Activated CD4-positive, alpha-beta T cell treated with anti-CD3 and anti-CD28 coated beads, Interleukin-2, Interleukin-4, amounts not matched to agents 100 ng/mL and 50 ng/mL, durations not matched to agents 16 hours and 8 hours (primary cell): ENCODE measurements at regions not wholly inside any gene's neighbourhood (a gene's known extent, or its start where the extent isn't known, plus 50 kb on each side); places are given as distances from the start of the nearest gene placed in this dataset.
A peak's percentile ranks its signal among the peaks of the same experiment; 100 is the strongest.

Source experiments
- DNase-seq: peaks from one replicate; pipeline ENCODE4 v3.0.0-alpha.2; 2020; ENCODE audit warnings: low spot score

- no peak for DNase-seq
These were observed 130.0 kb downstream of the DLL1 start for GRCh38 chr6:170160628-170161611.

GRCh38 chr6:170160031-170160627 lies 130.7 kb downstream of the DLL1 start:
- DNase-seq, result peak; percentile 22

- DNase-seq, result no peak
These were observed 131.6 kb downstream of the DLL1 start for GRCh38 chr6:170159022-170159965.

GRCh38 chr6:170158296-170159021 lies 132.4 kb downstream of the DLL1 start:
- no peak for DNase-seq

GRCh38 chr6:170157567-170158218 lies 133.2 kb downstream of the DLL1 start:
- no peak for DNase-seq

GRCh38 chr6:170156448-170157375 lies 134.2 kb downstream of the DLL1 start:
- no peak for DNase-seq

GRCh38 chr6:170155464-170156196 lies 135.2 kb downstream of the DLL1 start:
- DNase-seq, result no peak

- DNase-seq, result no peak
These were observed 137.2 kb downstream of the DLL1 start for GRCh38 chr6:170153436-170154319.

GRCh38 chr6:170152989-170153388 lies 137.9 kb downstream of the DLL1 start:
- no peak for DNase-seq

- no peak for DNase-seq
These were observed 138.6 kb downstream of the DLL1 start for GRCh38 chr6:170152124-170152926.

- no peak for DNase-seq
These were observed 139.1 kb downstream of the DLL1 start for GRCh38 chr6:170151804-170152123.

- DNase-seq, result no peak
These were observed 139.5 kb downstream of the DLL1 start for GRCh38 chr6:170151321-170151771.

GRCh38 chr6:170150590-170150945 lies 140.3 kb downstream of the DLL1 start:
- DNase-seq, result no peak

GRCh38 chr6:170149681-170150589 lies 140.9 kb downstream of the DLL1 start:
- no peak for DNase-seq

- DNase-seq, result no peak
These were observed 142.0 kb downstream of the DLL1 start for GRCh38 chr6:170148709-170149470.
